K562 (cell line): ENCODE measurements at regions not wholly inside any gene's neighbourhood (a gene's known extent, or its start where the extent isn't known, plus 50 kb on each side); places are given as distances from the start of the nearest gene placed in this dataset.

Source experiments
- BRCA1 ChIP-seq, 2 experiments: fragments of 450-650 bp in 1 of 2; sonication (generic) in 1 of 2; formaldehyde crosslinking in 1 of 2; IDR thresholded peaks; 2 replicates each; pipeline versions ENCODE4 v1.5.0 to v1.6.1; 2017 to 2020; ENCODE audit warnings: mild to moderate bottlenecking in 1 of 2, missing genetic modification reagents in 1 of 2
- CTCF ChIP-seq, 3 experiments: IDR thresholded peaks in 2 of 3; conservative IDR thresholded peaks in 1 of 3; 2 replicates each; pipeline ENCODE4 v1.5.1; 2011 to 2012; ENCODE audit warnings: low read length in 3 of 3, mild to moderate bottlenecking in 3 of 3, control low read depth in 2 of 3, improper control_type of control experiment in 1 of 3, inconsistent platforms in 1 of 3, low read depth in 1 of 3, mixed read lengths in 1 of 3, moderate library complexity in 1 of 3; ENCODE audit not compliant: insufficient read depth in 2 of 3
- EHMT2 ChIP-seq: fragments of 450-650 bp; IDR thresholded peaks from 2 replicates; pipeline ENCODE4 v1.6.1; 2018; ENCODE audit warnings: antibody characterized with exemption
- HDAC2 ChIP-seq: fragments of 450-650 bp; IDR thresholded peaks from 2 replicates; pipeline ENCODE4 v1.6.1; 2016; ENCODE audit warnings: mild to moderate bottlenecking
- HDGF ChIP-seq: fragments of 450-650 bp; IDR thresholded peaks from 2 replicates; pipeline ENCODE4 v1.6.1; 2016
- POLR2A ChIP-seq: fragments of 450-650 bp; conservative IDR thresholded peaks from 2 replicates; pipeline ENCODE4 v1.6.1; 2016
- SMAD2 ChIP-seq: fragments of 150-350 bp; IDR thresholded peaks from 2 replicates; pipeline ENCODE4 v1.6.1; 2014; ENCODE audit warnings: low read depth, mild to moderate bottlenecking, low read length
- SMARCE1 ChIP-seq: fragments of 450-650 bp; IDR thresholded peaks from 2 replicates; pipeline ENCODE4 v1.7.1; 2016; ENCODE audit warnings: mild to moderate bottlenecking
- TRIM28 ChIP-seq: fragments of 450-650 bp; IDR thresholded peaks from 2 replicates; pipeline ENCODE4 v1.6.1; 2017
- ZNF12 ChIP-seq: sonication (generic); formaldehyde crosslinking; IDR thresholded peaks from 2 replicates; pipeline ENCODE4 v1.4.0; 2020; ENCODE audit warnings: mild to moderate bottlenecking, missing genetic modification reagents
- ZNF609 ChIP-seq: sonication (generic); formaldehyde crosslinking; IDR thresholded peaks from 2 replicates; pipeline ENCODE4 v1.8.1; 2023; ENCODE audit warnings: missing genetic modification reagents, mild to moderate bottlenecking, borderline replicate concordance
- ZNF75A ChIP-seq: fragments of 450-650 bp; formaldehyde crosslinking; IDR thresholded peaks from 2 replicates; pipeline ENCODE4 v1.4.0; 2020; ENCODE audit warnings: mild to moderate bottlenecking
- TF ChIP-seq, protein P1 (sequence below): sonication (generic); formaldehyde crosslinking; IDR thresholded peaks from 2 replicates; pipeline ENCODE4 v1.8.1; 2022; ENCODE audit warnings: missing genetic modification reagents
- TF ChIP-seq, protein P2 (sequence below): sonication (generic); IDR thresholded peaks from 2 replicates; pipeline ENCODE4 v1.6.1; 2016

- TF ChIP-seq, protein P1, sequence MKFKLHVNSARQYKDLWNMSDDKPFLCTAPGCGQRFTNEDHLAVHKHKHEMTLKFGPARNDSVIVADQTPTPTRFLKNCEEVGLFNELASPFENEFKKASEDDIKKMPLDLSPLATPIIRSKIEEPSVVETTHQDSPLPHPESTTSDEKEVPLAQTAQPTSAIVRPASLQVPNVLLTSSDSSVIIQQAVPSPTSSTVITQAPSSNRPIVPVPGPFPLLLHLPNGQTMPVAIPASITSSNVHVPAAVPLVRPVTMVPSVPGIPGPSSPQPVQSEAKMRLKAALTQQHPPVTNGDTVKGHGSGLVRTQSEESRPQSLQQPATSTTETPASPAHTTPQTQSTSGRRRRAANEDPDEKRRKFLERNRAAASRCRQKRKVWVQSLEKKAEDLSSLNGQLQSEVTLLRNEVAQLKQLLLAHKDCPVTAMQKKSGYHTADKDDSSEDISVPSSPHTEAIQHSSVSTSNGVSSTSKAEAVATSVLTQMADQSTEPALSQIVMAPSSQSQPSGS, result no peak
- no peak for TF ChIP-seq BRCA1 (IDR thresholded peaks at IDR 0.05)
- no peak for TF ChIP-seq BRCA1 (CRISPR knock-in tag; IDR thresholded peaks at IDR 0.05)
- no peak for TF ChIP-seq HDGF
- no peak for TF ChIP-seq EHMT2
- no peak for TF ChIP-seq TRIM28
- no peak for TF ChIP-seq ZNF12 (CRISPR knock-in tag)
- TF ChIP-seq ZNF75A (CRISPR knock-in tag), result no peak
- TF ChIP-seq POLR2A, result no peak
- TF ChIP-seq, protein P2, sequence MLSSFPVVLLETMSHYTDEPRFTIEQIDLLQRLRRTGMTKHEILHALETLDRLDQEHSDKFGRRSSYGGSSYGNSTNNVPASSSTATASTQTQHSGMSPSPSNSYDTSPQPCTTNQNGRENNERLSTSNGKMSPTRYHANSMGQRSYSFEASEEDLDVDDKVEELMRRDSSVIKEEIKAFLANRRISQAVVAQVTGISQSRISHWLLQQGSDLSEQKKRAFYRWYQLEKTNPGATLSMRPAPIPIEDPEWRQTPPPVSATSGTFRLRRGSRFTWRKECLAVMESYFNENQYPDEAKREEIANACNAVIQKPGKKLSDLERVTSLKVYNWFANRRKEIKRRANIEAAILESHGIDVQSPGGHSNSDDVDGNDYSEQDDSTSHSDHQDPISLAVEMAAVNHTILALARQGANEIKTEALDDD, result no peak
- TF ChIP-seq HDAC2, result no peak
- no peak for TF ChIP-seq CTCF (IDR thresholded peaks at IDR 0.05 in 2 of 3, conservative IDR thresholded peaks at IDR 0.05 in 1 of 3; ENCODE audit: insufficient read depth in 2 of 3, low read depth in 1 of 3, low read length in 3 of 3)
- TF ChIP-seq SMARCE1, result no peak
- TF ChIP-seq SMAD2, result no peak
- TF ChIP-seq ZNF609, result no peak
Measured at GRCh38 chr10:35768731-35769130, 126.6 kb upstream of the FZD8 start.
